Testis (tissue), 2 donors: ENCODE measurements at regions not wholly inside any gene's neighbourhood (a gene's known extent, or its start where the extent isn't known, plus 50 kb on each side); places are given as distances from the start of the nearest gene placed in this dataset.
"Not testable (repeated sequence)": the region's sequence is repeated elsewhere in the genome, so short reads cannot be mapped to it uniquely, and the experiment has no call there.

ENCODE experiments used
- DNase-seq: peaks from one replicate; pipeline ENCODE4 v3.0.0-alpha.2; 2019
- H3K27ac ChIP-seq, 2 donors: fragments of 200-600 bp; sonication (generic); one replicate each; pipeline ENCODE4 v1.5.1; 2019
- H3K27me3 ChIP-seq: fragments of 200-600 bp; sonication (generic); one replicate; pipeline ENCODE4 v1.5.1; 2019
- H3K36me3 ChIP-seq: fragments of 200-600 bp; sonication (generic); one replicate; pipeline ENCODE4 v1.5.1; 2017; ENCODE audit warnings: low read depth; ENCODE audit errors: missing control alignments
- H3K4me1 ChIP-seq: fragments of 200-600 bp; sonication (generic); one replicate; pipeline ENCODE4 v1.5.1; 2019
- H3K4me3 ChIP-seq, 2 donors: fragments of 200-600 bp; sonication (generic); one replicate each; pipeline ENCODE4 v1.5.1; 2017 to 2019
- H3K9me3 ChIP-seq: fragments of 200-600 bp; sonication (generic); one replicate; pipeline ENCODE4 v1.5.1; 2017
- POLR2A ChIP-seq: fragments of 450-650 bp; IDR thresholded peaks from one replicate; pipeline ENCODE4 v1.6.1; 2017; ENCODE audit warnings: antibody characterized with exemption, mild to moderate bottlenecking, moderate library complexity
- WGBS, 2 donors: methylation state at CpG; one replicate each; pipeline ENCODE4 v1.1.5; 2018; 5-methylcytosine and 5-hydroxymethylcytosine counted together
- intact Hi-C: fragments of 100-400 bp; cut with DNase I; formaldehyde crosslinking; loops from one replicate; pipeline ENCODE4 v1.15.1; 2023; ENCODE audit warnings: low total_unique reads
- TF ChIP-seq, protein P1 (sequence below), 3 experiments: fragments of 450-650 bp in 2 of 3; fragments of 200-600 bp in 1 of 3; sonication (generic) in 1 of 3; IDR thresholded peaks; one replicate each; pipeline ENCODE4 v1.5.1; 2016 to 2019; ENCODE audit warnings: antibody characterized with exemption in 3 of 3, mild to moderate bottlenecking in 2 of 3, moderate library complexity in 1 of 3

DNA sequence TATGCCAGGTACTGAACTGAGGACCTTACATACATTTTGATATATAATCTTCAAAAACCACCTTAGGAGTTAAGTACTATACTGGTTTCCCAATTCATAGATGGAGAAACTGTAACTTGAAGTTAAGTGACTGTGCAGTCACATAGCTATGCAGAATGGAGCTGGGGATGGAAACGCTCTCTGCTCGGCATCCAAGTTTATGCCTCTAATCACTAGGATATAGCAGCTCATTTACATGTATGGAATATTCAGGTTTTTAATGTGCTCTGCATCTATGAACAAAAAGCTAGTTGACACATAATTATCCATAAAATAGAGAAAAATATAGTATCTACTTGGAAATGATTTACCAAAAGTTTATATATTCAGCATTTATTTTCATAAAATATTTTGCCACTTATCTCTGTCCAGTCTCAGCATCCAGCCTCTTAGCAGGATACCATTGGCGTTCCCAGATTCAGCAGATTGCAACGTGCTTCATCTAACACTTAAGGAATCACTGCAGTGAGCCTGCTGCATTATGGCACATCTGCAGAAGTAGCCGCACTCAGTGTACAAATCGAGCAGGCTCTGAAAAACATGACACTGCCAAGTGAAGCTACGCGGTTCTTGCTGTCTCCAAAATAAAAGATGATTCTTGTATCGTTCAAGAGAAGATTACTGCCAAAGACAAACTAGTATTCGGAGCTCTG, 70.4 kb downstream of the MRPL57 start:
- WGBS, 2 donors: 85 to 86% methylated on average over 10 of the region's 10 CpGs
- no peak for TF ChIP-seq POLR2A
- TF ChIP-seq, protein P1, sequence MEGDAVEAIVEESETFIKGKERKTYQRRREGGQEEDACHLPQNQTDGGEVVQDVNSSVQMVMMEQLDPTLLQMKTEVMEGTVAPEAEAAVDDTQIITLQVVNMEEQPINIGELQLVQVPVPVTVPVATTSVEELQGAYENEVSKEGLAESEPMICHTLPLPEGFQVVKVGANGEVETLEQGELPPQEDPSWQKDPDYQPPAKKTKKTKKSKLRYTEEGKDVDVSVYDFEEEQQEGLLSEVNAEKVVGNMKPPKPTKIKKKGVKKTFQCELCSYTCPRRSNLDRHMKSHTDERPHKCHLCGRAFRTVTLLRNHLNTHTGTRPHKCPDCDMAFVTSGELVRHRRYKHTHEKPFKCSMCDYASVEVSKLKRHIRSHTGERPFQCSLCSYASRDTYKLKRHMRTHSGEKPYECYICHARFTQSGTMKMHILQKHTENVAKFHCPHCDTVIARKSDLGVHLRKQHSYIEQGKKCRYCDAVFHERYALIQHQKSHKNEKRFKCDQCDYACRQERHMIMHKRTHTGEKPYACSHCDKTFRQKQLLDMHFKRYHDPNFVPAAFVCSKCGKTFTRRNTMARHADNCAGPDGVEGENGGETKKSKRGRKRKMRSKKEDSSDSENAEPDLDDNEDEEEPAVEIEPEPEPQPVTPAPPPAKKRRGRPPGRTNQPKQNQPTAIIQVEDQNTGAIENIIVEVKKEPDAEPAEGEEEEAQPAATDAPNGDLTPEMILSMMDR (IDR thresholded peaks at IDR 0.05): no peak
- Histone ChIP-seq H3K9me3 (no peaks in the 10 kb centered on the region), H3K4me1 (no peaks in the 10 kb centered on the region), H3K27me3 (no peaks in the 10 kb centered on the region), H3K4me3 (no peak overlapping the region), H3K27ac (no peak overlapping the region), H3K36me3 (no peaks in the 10 kb centered on the region)
- intact Hi-C loops: no loop called here
- DNase-seq: no peak

DNA sequence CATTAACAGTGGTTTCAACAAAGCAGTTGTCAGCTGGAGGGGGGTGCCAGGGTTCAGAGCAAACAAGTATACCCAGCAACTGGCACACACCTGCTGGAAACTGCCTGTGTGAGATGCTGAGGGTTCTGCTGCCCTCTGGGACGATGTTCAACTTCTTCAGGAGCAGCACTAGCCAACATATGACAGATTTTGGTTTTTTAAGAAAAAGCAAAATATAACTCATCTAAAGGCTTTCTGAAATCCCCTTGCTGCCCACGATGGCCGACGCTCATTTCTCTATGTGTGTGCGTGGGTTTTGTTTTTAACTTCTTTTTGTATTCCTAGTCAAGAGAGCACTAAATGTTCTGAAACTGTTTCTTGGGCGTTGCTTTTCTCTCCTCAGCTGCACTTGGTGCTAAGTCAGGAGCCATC, 79.9 kb downstream of the MRPL57 start:
- no peak for TF ChIP-seq POLR2A
- TF ChIP-seq, protein P1 (IDR thresholded peaks at IDR 0.05): no peak
- Histone ChIP-seq H3K4me3 (no peak overlapping the region), H3K27me3 (no peaks in the 10 kb centered on the region), H3K9me3 (no peaks in the 10 kb centered on the region), H3K4me1 (no peaks in the 10 kb centered on the region), H3K36me3 (no peaks in the 10 kb centered on the region), H3K27ac (no peak overlapping the region)
- DNase-seq: no peak
- intact Hi-C loops: no loop called here
- 70 to 88% methylated on average over 6 of the region's 6 CpGs for WGBS, 2 donors

DNA sequence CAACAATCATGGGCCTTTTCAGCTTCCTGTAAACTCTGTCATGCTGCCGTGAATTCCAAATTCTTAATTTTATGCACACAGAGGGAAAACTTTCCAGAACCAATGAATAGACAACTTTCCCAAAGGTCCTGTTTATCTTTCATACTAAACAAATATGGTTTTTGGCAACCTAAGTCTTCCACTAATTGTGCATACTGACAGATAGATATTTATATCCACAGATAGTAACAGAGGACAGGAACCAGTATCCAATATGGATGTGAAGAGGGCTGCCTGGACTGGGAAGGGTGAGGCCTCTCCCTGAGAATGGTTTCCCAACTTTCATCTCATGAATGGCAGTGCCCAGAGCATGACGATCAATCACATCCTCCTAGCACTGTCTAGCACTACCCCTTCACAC, 80.4 kb downstream of the MRPL57 start:
- intact Hi-C loops: no loop called here
- H3K4me1 ChIP-seq: no peaks in the 10 kb centered on the region
- TF ChIP-seq POLR2A: no peak
- TF ChIP-seq, protein P1 (IDR thresholded peaks at IDR 0.05): no peak
- H3K9me3 ChIP-seq: no peaks in the 10 kb centered on the region
- H3K27ac ChIP-seq: no peak overlapping the region
- H3K27me3 ChIP-seq: no peaks in the 10 kb centered on the region
- no peak for DNase-seq
- H3K36me3 ChIP-seq: no peaks in the 10 kb centered on the region
- no peak overlapping the region for H3K4me3 ChIP-seq
- 81 to 89% methylated on average over 2 of the region's 2 CpGs for WGBS, 2 donors

DNA sequence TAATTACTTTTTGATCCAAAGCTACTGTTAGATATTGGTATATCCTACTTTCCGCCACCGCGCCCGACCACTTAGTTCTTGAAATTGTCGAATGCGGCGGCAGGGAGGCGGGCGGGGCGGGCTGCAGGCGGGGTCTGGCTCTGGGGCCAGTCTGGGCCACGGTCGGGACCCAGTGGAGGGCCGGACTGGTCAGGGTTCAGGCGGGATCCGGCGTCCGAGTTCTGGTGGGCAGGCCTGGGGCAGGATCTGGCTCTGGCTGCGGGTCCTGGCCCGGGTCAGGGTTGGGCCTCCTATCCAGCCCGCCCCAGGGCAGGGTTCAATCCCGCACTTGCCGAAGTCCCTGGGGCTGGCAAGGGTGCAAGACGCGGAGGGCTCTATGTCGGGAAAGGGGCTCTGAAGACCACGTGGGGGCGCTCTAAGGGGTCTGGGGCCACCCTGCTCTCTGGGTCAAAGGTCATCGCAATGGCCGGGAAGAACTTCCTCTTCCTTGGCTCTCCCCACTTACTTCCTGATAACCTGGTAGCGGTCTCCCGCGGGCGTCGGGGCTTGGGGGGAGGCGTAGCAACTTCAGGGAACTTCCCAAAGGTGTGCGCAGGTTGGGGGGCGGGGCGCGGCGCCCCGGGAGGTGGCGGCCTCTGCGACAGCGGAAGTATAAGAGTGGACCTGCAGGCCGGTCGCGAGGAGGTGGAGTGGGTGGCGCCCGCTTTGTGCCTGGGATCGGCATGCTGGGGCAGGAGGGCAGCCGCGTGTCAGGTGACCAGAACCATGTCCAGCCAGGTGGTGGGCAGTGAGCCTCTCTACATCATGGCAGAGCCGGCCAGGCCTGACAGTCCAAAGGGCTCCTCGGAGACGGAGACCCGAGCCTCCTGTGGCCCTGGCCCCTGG, 83.4 kb downstream of the MRPL57 start:
- no peak for TF ChIP-seq POLR2A
- TF ChIP-seq, protein P1 (IDR thresholded peaks at IDR 0.05): no peak

DNA sequence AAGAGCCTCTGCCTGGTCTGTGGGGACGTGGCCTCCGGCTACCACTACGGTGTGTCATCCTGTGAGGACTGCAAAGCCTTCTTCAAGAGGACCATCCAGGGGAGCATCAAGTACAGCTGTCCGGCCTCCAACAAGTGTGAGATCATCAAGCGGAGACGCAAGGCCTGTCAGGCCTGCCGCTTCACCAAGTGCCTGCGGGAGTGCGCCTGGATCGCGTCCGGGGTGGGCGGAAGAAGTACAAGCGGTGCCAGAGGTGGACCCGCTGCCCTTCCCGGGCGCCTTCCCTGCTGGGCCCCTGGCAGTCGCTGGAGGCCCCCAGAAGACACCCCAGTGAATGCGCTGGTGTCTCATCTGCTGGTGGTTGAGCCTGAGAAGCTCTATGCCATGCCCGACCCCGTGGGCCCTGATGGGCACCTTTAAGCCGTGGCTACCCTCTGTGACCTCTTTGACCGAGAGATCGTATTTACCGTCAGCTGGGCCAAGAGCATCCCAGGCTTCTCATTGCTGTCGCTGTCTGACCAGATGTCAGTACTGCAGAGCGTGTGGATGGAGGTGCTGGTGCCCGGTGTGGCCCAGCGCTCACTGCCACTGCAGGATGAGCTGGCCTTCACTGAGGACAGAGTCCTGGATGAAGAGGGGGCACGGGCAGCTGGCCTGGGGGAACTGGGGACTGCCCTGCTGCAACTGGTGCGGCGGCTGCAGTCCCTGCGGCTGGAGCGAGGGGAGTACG, 84.3 kb downstream of the MRPL57 start:
- WGBS, 2 donors: 62 to 78% methylated on average over 26 to 30 of the region's 35 CpGs
- H3K9me3 ChIP-seq, H3K27me3 ChIP-seq, intact Hi-C loops, H3K36me3 ChIP-seq, H3K4me1 ChIP-seq, H3K27ac ChIP-seq, DNase-seq: not testable (repeated sequence)
- peak overlapping the region; percentile 38 to 53 for H3K4me3 ChIP-seq

More for the DNA sequence above, 83.4 kb downstream of the MRPL57 start:
- H3K27me3 ChIP-seq: no peaks in the 10 kb centered on the region
- 70 to 71% methylated on average over 24 to 57 of the region's 57 CpGs for WGBS, 2 donors
- peak overlapping the region; percentile 38 to 53 for H3K4me3 ChIP-seq
- intact Hi-C loops: no loop called here
- H3K36me3 ChIP-seq: no peaks in the 10 kb centered on the region
- no peaks in the 10 kb centered on the region for H3K9me3 ChIP-seq
- no peaks in the 10 kb centered on the region for H3K4me1 ChIP-seq
- no peak overlapping the region for H3K27ac ChIP-seq
- DNase-seq: peak; percentile 58

DNA sequence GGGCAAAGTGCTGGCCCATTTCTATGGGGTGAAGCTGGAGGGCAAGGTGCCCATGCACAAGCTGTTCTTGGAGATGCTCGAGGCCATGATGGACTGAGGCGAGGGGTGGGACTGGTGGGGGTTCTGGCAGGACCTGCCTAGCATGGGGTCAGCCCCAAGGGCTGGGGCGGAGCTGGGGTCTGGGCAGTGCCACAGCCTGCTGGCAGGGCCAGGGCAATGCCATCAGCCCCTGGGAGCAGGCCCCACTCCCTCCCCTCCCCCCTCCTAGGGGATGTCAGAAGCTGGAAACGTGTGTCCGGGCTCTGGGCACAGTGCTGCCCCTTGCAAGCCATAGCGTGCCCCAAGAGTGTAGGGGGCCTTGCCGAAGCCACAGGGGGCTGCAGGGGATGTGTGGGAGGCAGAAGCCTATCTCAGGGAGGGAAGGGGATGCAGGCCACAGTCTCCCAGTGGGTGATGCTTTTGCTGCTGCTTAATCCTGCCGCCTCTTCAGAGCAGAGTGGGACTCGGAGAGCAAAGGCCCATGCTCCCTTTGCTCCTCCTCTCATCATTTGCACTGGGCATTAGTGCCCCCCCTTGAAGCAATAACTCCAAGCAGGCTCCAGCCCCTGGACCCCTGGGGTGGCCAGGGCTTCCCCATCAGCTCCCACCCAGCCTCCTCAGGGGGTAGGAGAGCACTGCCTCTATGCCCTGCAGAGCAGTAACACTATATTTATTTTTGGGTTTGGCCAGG, 85.2 kb downstream of the MRPL57 start:
- H3K36me3 ChIP-seq, DNase-seq, H3K4me3 ChIP-seq, intact Hi-C loops, H3K4me1 ChIP-seq, H3K27ac ChIP-seq, H3K9me3 ChIP-seq, H3K27me3 ChIP-seq: not testable (repeated sequence)
- 17 to 53% methylated on average over 1 to 2 of the region's 9 CpGs for WGBS, 2 donors

DNA sequence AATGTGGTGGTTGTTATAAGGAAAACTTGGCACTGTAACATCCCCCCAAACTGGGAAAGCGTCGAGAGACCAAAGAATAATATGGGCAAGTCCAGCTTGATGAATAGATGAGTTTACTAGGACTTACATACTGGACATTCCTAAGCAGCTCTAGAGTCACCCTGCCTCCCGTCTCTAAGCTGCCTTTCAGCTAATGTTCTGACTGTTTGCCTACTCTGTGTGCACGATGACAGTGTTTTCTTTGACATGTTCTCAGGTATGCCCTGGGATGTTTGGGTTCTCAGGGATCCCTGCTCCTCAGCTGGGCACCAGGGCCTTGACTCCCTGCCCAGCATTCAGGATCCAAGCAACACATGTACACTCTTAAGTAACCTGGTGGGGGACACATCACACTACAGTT, 87.5 kb downstream of the MRPL57 start:
- H3K4me1 ChIP-seq, H3K4me3 ChIP-seq, intact Hi-C loops, H3K27ac ChIP-seq, H3K9me3 ChIP-seq, H3K36me3 ChIP-seq, DNase-seq, H3K27me3 ChIP-seq: not testable (repeated sequence)
- 60 to 78% methylated on average over 3 to 4 of the region's 4 CpGs for WGBS, 2 donors
